Neural cell (in vitro differentiated cells): ENCODE measurements at regions not wholly inside any gene's neighbourhood (a gene's known extent, or its start where the extent isn't known, plus 50 kb on each side); places are given as distances from the start of the nearest gene placed in this dataset.

Source experiments
- H2AFZ ChIP-seq: fragments of 200-600, 300-800 bp; sonication (generic), shearing (Covaris generic); 2 replicates; pipeline ENCODE4 v1.6.0; 2014; ENCODE audit warnings: low read depth, mild to moderate bottlenecking, antibody characterized with exemption, low read length, moderate library complexity
- H3F3A ChIP-seq: fragments of 200-600 bp; shearing (Covaris generic); 2 replicates; pipeline ENCODE4 v1.6.1; 2016; ENCODE audit warnings: mild to moderate bottlenecking, moderate library complexity, mixed read lengths, antibody characterized with exemption, low read length; ENCODE audit not compliant: insufficient read depth, poor library complexity, severe bottlenecking
- H3K27ac ChIP-seq: fragments of 200-600, 300-800 bp; sonication (generic), shearing (Covaris generic); 2 replicates; pipeline ENCODE4 v1.5.1; 2014; ENCODE audit warnings: mild to moderate bottlenecking, low read length, moderate library complexity
- H3K27me3 ChIP-seq: fragments of 300-800, 200-600 bp; sonication (generic), shearing (Covaris generic); 2 replicates; pipeline ENCODE4 v1.6.0; 2014; ENCODE audit warnings: mild to moderate bottlenecking, low read depth, low read length, moderate library complexity; ENCODE audit not compliant: insufficient read depth
- H3K36me3 ChIP-seq: fragments of 300-800, 200-600 bp; sonication (generic), shearing (Covaris generic); 2 replicates; pipeline ENCODE4 v1.5.1; 2014; ENCODE audit warnings: mild to moderate bottlenecking, antibody characterized with exemption, low read length, moderate library complexity; ENCODE audit not compliant: insufficient read depth
- H3K4me2 ChIP-seq: fragments of 300-800, 200-600 bp; sonication (generic), shearing (Covaris generic); 2 replicates; pipeline ENCODE4 v1.6.0; 2014; ENCODE audit warnings: mild to moderate bottlenecking, low read length
- H3K4me3 ChIP-seq: fragments of 300-800, 200-600 bp; sonication (generic), shearing (Covaris generic); 2 replicates; pipeline ENCODE4 v1.5.1; 2014; ENCODE audit warnings: mild to moderate bottlenecking, low read length, moderate library complexity
- H3K79me2 ChIP-seq: fragments of 200-600 bp; shearing (Covaris generic); replicated peaks from 2 replicates; pipeline ENCODE4 v1.6.0; 2014; ENCODE audit warnings: mild to moderate bottlenecking, low read length, moderate library complexity; ENCODE audit not compliant: insufficient read depth
- H3K9ac ChIP-seq: fragments of 300-800, 200-600 bp; sonication (generic), shearing (Covaris generic); 2 replicates; pipeline ENCODE4 v1.6.1; 2016; ENCODE audit warnings: mild to moderate bottlenecking, low read length, mixed read lengths
- H3K9me2 ChIP-seq: fragments of 200-600 bp; shearing (Covaris generic); 2 replicates; pipeline ENCODE4 v1.6.1; 2016; ENCODE audit warnings: mild to moderate bottlenecking, low read length, mixed read lengths; ENCODE audit not compliant: insufficient read depth
- H3K9me3 ChIP-seq: fragments of 200-600, 300-800 bp; sonication (generic), shearing (Covaris generic); 2 replicates; pipeline ENCODE4 v1.6.1; 2016; ENCODE audit warnings: mild to moderate bottlenecking, mixed run types, low read length, moderate library complexity, mixed read lengths
- H4K20me1 ChIP-seq: fragments of 200-600 bp; shearing (Covaris generic); 2 replicates; pipeline ENCODE4 v1.6.1; 2016; ENCODE audit warnings: mild to moderate bottlenecking, mixed run types; ENCODE audit not compliant: insufficient read depth
- EP300 ChIP-seq: fragments of 450-650 bp; conservative IDR thresholded peaks from 2 replicates; pipeline ENCODE4 v1.6.1; 2014; ENCODE audit warnings: antibody characterized with exemption, mild to moderate bottlenecking, moderate library complexity; ENCODE audit not compliant: poor library complexity, severe bottlenecking
- EZH2 ChIP-seq: fragments of 200-600, 300-800 bp; shearing (Covaris generic), sonication (generic); IDR thresholded peaks from 2 replicates; pipeline ENCODE4 v1.6.1; 2014; ENCODE audit warnings: antibody characterized with exemption, low read length, borderline replicate concordance, mild to moderate bottlenecking; ENCODE audit not compliant: insufficient read depth, poor library complexity, severe bottlenecking
- MXI1 ChIP-seq: fragments of 450-650 bp; conservative IDR thresholded peaks from 2 replicates; pipeline ENCODE4 v1.6.1; 2014; ENCODE audit warnings: antibody characterized with exemption, mild to moderate bottlenecking; ENCODE audit not compliant: poor library complexity, severe bottlenecking
- POLR2AphosphoS5 ChIP-seq: IDR thresholded peaks from 2 replicates; pipeline ENCODE4 v1.6.1; 2012
- RAD21 ChIP-seq: fragments of 450-650 bp; conservative IDR thresholded peaks from 2 replicates; pipeline ENCODE4 v1.6.1; 2014; ENCODE audit warnings: antibody characterized with exemption, mild to moderate bottlenecking, moderate library complexity
- SMC3 ChIP-seq: fragments of 450-650 bp; conservative IDR thresholded peaks from 2 replicates; pipeline ENCODE4 v1.6.1; 2014; ENCODE audit warnings: antibody characterized with exemption, mild to moderate bottlenecking, moderate library complexity; ENCODE audit not compliant: poor library complexity
- TAF1 ChIP-seq: IDR thresholded peaks from 2 replicates; pipeline ENCODE4 v1.6.1; 2012; ENCODE audit warnings: low read depth
- TF ChIP-seq, protein P1 (sequence below): fragments of 450-650 bp; IDR thresholded peaks from 2 replicates; pipeline ENCODE4 v1.5.1; 2014; ENCODE audit warnings: antibody characterized with exemption, mild to moderate bottlenecking, moderate library complexity; ENCODE audit not compliant: poor library complexity, severe bottlenecking
- TF ChIP-seq, protein P2 (sequence below): IDR thresholded peaks from 2 replicates; pipeline ENCODE4 v1.6.1; 2012; ENCODE audit warnings: borderline replicate concordance

- Histone ChIP-seq H3K9ac (no peak overlapping the region), H4K20me1 (no peaks in the 10 kb centered on the region), H3K4me2 (no peak overlapping the region), H3K36me3 (no peaks in the 10 kb centered on the region), H3K27me3 (no peaks in the 10 kb centered on the region), H3K27ac (no peak overlapping the region), H3K4me3 (no peak overlapping the region), H3K9me2 (no peaks in the 10 kb centered on the region), H2AFZ (no peak overlapping the region), H3K79me2 (no peaks in the 10 kb centered on the region), H3K9me3 (no peaks in the 10 kb centered on the region), H3F3A (no peaks in the 10 kb centered on the region)
- TF ChIP-seq EZH2 (no peak), RAD21 (no peak), MXI1 (no peak), EP300 (no peak), POLR2AphosphoS5 (no peak), SMC3 (no peak), TAF1 (no peak)
- TF ChIP-seq, protein P1, sequence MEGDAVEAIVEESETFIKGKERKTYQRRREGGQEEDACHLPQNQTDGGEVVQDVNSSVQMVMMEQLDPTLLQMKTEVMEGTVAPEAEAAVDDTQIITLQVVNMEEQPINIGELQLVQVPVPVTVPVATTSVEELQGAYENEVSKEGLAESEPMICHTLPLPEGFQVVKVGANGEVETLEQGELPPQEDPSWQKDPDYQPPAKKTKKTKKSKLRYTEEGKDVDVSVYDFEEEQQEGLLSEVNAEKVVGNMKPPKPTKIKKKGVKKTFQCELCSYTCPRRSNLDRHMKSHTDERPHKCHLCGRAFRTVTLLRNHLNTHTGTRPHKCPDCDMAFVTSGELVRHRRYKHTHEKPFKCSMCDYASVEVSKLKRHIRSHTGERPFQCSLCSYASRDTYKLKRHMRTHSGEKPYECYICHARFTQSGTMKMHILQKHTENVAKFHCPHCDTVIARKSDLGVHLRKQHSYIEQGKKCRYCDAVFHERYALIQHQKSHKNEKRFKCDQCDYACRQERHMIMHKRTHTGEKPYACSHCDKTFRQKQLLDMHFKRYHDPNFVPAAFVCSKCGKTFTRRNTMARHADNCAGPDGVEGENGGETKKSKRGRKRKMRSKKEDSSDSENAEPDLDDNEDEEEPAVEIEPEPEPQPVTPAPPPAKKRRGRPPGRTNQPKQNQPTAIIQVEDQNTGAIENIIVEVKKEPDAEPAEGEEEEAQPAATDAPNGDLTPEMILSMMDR: no peak
- TF ChIP-seq, protein P2, sequence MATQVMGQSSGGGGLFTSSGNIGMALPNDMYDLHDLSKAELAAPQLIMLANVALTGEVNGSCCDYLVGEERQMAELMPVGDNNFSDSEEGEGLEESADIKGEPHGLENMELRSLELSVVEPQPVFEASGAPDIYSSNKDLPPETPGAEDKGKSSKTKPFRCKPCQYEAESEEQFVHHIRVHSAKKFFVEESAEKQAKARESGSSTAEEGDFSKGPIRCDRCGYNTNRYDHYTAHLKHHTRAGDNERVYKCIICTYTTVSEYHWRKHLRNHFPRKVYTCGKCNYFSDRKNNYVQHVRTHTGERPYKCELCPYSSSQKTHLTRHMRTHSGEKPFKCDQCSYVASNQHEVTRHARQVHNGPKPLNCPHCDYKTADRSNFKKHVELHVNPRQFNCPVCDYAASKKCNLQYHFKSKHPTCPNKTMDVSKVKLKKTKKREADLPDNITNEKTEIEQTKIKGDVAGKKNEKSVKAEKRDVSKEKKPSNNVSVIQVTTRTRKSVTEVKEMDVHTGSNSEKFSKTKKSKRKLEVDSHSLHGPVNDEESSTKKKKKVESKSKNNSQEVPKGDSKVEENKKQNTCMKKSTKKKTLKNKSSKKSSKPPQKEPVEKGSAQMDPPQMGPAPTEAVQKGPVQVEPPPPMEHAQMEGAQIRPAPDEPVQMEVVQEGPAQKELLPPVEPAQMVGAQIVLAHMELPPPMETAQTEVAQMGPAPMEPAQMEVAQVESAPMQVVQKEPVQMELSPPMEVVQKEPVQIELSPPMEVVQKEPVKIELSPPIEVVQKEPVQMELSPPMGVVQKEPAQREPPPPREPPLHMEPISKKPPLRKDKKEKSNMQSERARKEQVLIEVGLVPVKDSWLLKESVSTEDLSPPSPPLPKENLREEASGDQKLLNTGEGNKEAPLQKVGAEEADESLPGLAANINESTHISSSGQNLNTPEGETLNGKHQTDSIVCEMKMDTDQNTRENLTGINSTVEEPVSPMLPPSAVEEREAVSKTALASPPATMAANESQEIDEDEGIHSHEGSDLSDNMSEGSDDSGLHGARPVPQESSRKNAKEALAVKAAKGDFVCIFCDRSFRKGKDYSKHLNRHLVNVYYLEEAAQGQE: no peak
These were observed 1785.3 kb upstream of the CELF4 start for GRCh38 chr18:39350945-39351344.

DNA sequence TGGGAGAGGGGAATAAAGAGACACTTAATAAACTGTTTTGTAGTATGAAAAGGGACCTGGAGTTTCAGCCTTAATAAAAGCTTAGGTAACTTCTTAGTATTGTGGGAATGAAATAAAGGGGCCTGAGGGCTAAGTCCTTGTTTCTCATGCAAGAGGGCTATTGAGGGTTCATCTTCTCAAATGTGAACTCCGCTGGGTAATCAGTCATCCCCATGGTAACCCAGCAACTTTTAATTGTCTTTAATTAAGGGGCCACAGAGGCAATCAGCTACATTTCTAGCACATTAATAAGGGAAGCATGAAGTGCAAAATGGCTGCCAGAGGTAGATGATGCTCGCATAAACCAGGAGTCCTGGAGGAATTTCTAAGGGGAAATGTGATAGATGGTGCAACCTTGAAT is 1784.2 kb upstream of the CELF4 start:
- Histone ChIP-seq H3K9ac (no peak overlapping the region), H3K4me2 (no peak overlapping the region), H3K27me3 (no peaks in the 10 kb centered on the region), H3K9me3 (no peaks in the 10 kb centered on the region), H4K20me1 (no peaks in the 10 kb centered on the region), H3K36me3 (no peaks in the 10 kb centered on the region), H3K27ac (no peak overlapping the region), H3K79me2 (no peaks in the 10 kb centered on the region), H2AFZ (no peak overlapping the region), H3K9me2 (no peaks in the 10 kb centered on the region), H3K4me3 (no peak overlapping the region), H3F3A (no peaks in the 10 kb centered on the region)
- TF ChIP-seq EZH2: no peak
- no peak for TF ChIP-seq SMC3
- TF ChIP-seq, protein P1: no peak
- no peak for TF ChIP-seq EP300
- no peak for TF ChIP-seq POLR2AphosphoS5
- TF ChIP-seq TAF1: no peak
- TF ChIP-seq MXI1: no peak
- no peak for TF ChIP-seq RAD21
- TF ChIP-seq, protein P2: no peak
